HG03025 (cell line): ENCODE measurements at regions not wholly inside any gene's neighbourhood (a gene's known extent, or its start where the extent isn't known, plus 50 kb on each side); places are given as distances from the start of the nearest gene placed in this dataset.
A peak's percentile ranks its signal among the peaks of the same experiment; 100 is the strongest.
"Not testable (repeated sequence)": the region's sequence is repeated elsewhere in the genome, so short reads cannot be mapped to it uniquely, and the experiment has no call there.

Source experiments
- ATAC-seq: cut with Tn5 transposase; IDR thresholded peaks from one replicate; pipeline ENCODE4 v1.9.1; 2021; ENCODE audit warnings: mild to moderate bottlenecking, moderate library complexity; ENCODE audit not compliant: unreplicated experiment, low FRiP score

- ATAC-seq, result no peak
Measured at GRCh38 chr11:49499117-49499516, 290.7 kb upstream of the FOLH1 start.

DNA sequence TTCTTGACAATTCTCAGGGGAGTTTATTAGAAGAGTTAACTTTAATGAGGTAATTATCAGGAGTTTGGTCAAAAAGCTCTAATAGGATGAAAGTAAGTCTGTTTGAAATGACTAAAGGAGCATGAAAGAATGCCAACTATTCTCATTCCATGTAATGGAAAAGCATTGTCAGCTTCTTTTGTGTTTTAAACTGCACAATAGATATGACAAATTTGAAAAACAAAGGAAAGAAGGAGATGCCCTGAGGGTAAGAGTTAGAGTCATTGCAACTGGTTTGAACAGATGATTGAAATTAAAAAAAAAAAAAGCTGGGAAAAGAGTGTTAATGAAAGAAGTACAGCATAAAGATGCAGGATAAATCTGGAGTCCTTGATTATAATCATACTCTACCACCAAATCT lies 296.8 kb upstream of the FOLH1 start:
- ATAC-seq, result no peak

GRCh38 chr11:49526240-49526829 lies 317.9 kb upstream of the FOLH1 start:
- peak; percentile 79 for ATAC-seq

DNA sequence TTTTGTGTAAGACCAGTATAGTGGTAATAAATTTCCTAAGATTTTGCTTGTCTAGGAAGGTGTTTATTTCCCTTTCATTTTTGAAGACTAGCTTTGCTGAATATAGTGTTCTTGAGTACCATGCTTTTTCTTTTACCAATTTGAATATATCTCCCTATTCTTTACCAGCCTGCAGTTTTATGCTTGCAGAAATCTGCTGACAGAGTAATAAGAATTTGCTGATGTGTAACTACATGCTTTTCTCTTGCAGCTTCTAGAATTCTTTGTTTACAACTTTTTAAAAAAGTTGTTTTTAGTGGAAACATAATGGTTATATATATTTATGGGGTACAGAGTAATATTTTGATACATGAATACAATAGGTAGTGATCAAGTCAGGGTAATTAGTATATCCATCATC lies 324.8 kb upstream of the FOLH1 start:
- ATAC-seq, result no peak

DNA sequence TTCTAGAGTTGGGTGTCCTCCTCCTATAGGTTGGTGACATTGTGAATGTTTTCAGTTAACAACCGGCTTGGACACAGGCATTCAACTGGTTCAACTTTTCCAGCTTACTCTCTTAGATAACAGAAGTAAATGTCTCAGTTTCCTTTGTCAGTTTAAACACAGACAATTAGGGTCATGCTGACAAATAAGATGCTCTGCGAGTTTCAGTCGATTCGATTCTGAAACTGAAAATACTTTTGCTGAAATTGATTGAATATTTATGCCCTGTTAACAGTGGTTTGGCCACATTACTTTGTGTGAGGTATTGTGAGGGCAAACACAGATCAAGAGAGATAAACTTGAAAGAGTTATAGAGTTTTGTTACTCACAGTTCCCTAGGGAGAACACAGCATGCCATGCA lies 330.5 kb upstream of the FOLH1 start:
- not testable (repeated sequence) for ATAC-seq

DNA sequence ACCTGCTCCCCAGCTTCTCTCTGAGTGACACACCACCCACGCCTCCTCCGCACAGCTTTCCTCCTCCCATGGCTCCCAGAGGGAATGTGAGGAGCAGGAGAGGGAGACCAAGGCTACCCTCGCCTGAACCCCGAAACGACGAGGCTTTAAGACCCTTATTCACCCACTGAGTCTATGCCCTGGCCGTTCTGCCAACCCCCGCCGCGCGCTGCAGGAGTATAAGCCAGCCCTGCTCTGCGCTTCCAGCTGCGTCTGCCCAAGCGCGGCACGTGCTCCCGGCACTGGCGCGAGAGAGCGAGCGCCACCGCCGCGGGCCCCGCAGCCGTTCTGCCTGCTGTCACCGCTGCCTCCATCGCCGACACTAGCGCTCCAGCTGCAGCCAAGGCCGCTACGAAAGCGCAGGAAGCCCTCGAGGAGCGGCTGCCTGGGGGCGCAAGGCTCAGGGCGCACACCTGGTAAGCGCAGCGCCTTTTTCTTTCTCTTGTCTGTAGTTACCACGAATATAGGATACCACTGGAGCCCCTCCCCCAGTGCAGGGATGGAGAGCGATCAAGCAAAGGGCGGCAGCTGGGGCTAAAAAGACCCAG lies 350.0 kb upstream of the FOLH1 start:
- not testable (repeated sequence) for ATAC-seq

- not testable (repeated sequence) for ATAC-seq
Measured at GRCh38 chr11:49560593-49560992, 352.2 kb upstream of the FOLH1 start.

DNA sequence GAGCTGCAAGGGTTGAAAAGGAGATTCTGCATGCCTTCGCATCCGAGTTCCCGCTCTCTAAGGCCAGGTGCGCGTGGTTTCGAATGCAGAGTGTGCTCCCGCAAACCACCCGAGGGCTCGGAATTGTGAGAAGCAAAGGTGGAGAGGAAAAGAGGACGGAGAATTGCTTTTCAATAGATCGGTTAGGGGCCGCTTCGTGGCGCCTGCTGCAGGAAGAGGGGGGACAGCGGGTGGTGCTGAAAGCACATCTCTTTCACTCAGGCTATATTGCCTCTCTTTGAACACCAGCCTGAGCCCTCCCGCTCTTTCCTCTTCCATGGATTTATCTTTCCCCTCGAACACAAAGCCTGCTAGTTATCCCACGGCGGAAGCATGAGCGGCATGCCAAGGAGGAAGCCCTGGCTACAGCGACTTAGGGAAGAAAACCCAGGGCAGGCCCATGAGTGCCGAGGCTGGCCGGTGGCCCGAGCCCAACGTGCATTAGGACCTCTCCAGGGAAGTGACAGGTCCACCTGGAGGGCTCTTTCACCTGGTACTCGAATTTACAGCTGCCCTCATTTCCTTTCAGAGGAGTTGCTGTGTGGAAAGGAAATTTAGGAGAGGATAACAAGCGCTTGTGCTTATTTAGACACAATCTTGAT lies 353.0 kb upstream of the FOLH1 start:
- ATAC-seq, result not testable (repeated sequence)

DNA sequence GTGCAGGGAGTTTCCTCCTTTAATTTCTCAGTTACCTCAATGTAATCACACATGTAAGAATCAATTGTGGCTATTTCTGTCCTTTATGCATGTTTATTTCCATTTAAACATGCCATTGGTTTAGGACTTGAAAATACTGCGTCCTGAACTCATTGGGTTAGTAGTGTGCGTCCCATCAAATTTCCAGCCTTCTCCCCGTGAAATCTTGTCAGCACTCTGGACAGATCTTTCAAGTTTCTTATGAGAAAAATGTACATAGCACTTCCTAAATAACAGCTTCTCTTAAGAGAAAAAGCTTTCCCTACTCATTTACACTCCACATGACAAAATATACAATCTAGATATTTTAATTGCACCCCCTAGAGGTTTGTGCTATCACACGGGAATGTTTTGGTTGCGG lies 353.9 kb upstream of the FOLH1 start:
- ATAC-seq, result not testable (repeated sequence)

DNA sequence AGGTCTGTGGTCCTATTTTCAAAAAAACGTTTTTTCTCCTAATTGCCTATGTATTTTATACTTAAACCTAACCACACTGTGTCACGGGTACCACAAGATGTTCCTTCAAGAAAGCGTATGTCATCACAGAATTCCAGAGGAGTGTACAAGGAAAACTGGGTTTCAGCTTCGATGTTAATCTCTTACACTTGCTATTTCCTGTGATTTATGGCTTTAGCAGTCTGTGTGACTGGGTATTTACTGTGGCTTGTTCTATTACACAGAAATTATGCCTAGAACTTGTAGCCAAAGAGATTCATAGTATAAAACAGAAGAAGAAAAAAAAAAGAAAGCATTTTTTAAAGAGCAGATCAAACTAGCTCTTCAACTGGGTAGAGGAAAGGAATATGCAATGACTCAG lies 371.1 kb upstream of the FOLH1 start:
- not testable (repeated sequence) for ATAC-seq

DNA sequence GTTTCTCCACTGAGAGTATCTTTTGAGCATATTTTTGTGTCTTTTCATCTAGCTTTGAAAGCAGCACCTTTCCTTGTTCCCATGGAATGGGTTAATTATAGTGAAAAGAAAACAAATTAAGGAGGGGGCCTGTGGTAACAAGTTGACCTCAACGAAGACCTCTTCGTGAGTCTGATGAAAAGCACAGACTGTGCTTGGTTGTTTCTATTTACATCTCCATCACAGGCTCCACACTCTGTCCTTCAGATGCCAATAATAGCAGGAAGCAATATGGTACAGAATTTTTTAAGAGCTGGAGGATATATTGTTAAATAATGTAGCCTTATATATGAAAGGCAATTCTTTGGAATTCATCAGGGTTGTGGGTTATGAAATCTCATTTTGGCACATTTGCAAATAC lies 366.7 kb upstream of the OR4C13 start:
- not testable (repeated sequence) for ATAC-seq

DNA sequence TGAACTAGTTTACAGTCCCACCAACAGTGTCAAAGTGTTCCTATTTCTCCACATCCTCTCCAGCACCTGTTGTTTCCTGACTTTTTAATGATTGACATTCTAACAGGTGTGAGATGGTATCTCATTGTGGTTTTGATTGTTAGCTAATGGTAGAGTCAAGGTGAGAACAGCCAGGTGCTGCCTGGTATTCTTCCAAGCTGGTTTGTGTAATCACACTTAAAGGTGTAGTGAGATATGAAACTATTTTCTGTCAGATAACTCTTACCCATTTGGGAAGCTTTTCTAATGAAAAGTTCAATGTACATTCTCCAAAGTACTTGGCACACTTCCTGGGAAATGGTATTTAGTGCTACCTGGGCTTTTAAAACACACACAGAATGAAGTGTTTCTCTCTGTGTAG lies 343.3 kb upstream of the OR4C13 start:
- not testable (repeated sequence) for ATAC-seq

GRCh38 chr11:49623872-49624271 lies 328.3 kb upstream of the OR4C13 start:
- not testable (repeated sequence) for ATAC-seq

GRCh38 chr11:49670705-49671104 lies 281.5 kb upstream of the OR4C13 start:
- ATAC-seq, result not testable (repeated sequence)

DNA sequence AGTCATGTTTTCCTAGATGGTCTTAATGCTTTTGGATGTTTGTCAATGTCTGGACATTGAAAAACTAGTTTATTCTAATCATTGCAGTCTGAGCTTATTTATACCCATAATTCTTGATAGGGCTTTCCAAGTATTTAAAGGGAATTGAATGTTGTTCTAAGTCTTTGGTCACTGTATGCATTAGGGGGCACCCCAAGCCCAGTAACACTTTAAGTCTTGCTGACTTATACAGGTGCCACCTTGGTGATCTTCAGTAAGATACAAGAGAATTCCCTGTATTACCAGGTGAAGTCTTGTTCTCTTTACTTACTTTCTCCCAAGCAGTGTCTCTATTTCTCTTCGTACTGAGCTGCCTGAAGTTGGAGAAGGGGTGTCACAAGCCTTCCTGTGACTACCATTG lies 250.1 kb upstream of the OR4C13 start:
- not testable (repeated sequence) for ATAC-seq

- ATAC-seq, result not testable (repeated sequence)
Measured at GRCh38 chr11:49750447-49750846, 201.7 kb upstream of the OR4C13 start.

GRCh38 chr11:49750960-49751359 lies 201.2 kb upstream of the OR4C13 start:
- not testable (repeated sequence) for ATAC-seq

DNA sequence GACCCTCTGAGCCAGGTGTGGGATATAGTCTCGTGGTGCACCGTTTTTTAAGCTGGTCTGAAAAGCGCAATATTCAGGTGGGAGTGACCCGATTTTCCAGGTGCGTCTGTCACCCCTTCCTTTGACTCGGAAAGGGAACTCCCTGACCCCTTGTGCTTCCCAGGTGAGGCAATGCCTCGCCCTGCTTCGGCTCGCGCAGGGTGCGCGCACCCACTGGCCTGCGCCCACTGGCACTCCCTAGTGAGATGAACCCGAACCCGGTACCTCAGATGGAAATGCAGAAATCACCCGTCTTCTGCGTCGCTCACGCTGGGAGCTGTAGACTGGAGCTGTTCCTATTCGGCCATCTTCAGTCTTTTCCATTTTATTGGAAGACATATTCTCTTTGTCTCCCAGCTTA lies 171.4 kb upstream of the OR4C13 start:
- not testable (repeated sequence) for ATAC-seq

DNA sequence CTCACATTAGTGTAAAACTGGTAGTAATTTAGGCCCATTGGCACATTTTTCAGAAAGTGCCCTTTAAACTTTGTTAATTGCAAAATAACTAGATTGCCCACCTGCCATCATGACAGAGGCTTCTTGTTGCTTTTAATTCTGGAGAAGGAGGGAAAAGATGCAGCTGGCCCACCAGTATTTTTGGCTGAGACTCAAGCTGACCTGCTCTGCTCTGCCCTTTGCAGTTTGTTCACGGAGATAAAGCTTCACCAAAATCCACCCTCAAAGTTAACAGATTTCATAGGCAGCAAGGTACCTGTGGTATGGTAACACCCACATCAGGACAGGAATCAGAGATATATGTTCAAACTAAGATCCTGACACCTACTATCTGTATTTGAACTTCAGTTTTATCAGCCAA lies 170.2 kb upstream of the OR4C13 start:
- ATAC-seq, result not testable (repeated sequence)

DNA sequence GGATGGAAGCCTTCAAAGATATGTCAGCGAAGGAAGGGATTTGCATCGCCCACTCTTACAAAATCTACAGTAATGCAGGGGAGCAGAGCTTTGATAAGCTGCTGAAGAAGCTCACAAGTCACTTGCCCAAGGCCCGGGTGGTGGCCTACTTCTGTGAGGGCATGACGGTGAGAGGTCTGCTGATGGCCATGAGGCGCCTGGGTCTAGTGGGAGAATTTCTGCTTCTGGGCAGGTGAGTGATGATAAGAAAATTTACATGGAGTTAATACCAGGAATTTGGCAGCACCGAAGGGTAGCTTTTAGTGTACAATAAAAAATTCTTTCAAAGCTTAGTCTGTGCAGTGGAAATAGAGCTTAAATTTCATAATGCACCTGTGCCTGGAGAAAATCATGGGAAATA lies 168.3 kb upstream of the OR4C13 start:
- not testable (repeated sequence) for ATAC-seq

- not testable (repeated sequence) for ATAC-seq
Measured at GRCh38 chr11:49789787-49790186, 162.4 kb upstream of the OR4C13 start.
